MM.1S (cell line): ENCODE measurements at regions not wholly inside any gene's neighbourhood (a gene's known extent, or its start where the extent isn't known, plus 50 kb on each side); places are given as distances from the start of the nearest gene placed in this dataset.

ENCODE experiments used
- DNase-seq: peaks from one replicate; pipeline ENCODE4 v3.0.0-alpha.2; 2015
- H2AFZ ChIP-seq: fragments of 300-600 bp; sonication (generic); 2 replicates; pipeline ENCODE4 v1.6.0; 2016; ENCODE audit warnings: antibody characterized with exemption, low read length
- H3F3A ChIP-seq: fragments of 300-600 bp; sonication (generic); 2 replicates; pipeline ENCODE4 v1.6.1; 2016; ENCODE audit warnings: mild to moderate bottlenecking, antibody characterized with exemption, low read length, moderate library complexity, mixed read lengths; ENCODE audit not compliant: insufficient read depth
- H3K27ac ChIP-seq: fragments of 300-600 bp; sonication (generic); 2 replicates; pipeline ENCODE4 v1.5.1; 2016; ENCODE audit warnings: mild to moderate bottlenecking, low read length
- H3K27me3 ChIP-seq: fragments of 300-600 bp; sonication (generic); replicated peaks from 2 replicates; pipeline ENCODE4 v1.6.0; 2016; ENCODE audit warnings: low read length; ENCODE audit not compliant: insufficient read depth
- H3K36me3 ChIP-seq: fragments of 300-600 bp; sonication (generic); replicated peaks from 2 replicates; pipeline ENCODE4 v1.6.1; 2016; ENCODE audit warnings: mild to moderate bottlenecking, low read length, mixed read lengths; ENCODE audit not compliant: insufficient read depth
- H3K4me1 ChIP-seq: fragments of 300-600 bp; sonication (generic); 2 replicates; pipeline ENCODE4 v1.6.1; 2016; ENCODE audit warnings: low read length, mixed read lengths
- H3K4me2 ChIP-seq: fragments of 300-600 bp; sonication (generic); 2 replicates; pipeline ENCODE4 v1.6.0; 2016; ENCODE audit warnings: low read depth, low read length
- H3K4me3 ChIP-seq: fragments of 300-600 bp; sonication (generic); 2 replicates; pipeline ENCODE4 v1.5.1; 2016; ENCODE audit warnings: low read length, mixed read lengths
- H3K79me2 ChIP-seq: fragments of 300-600 bp; sonication (generic); 2 replicates; pipeline ENCODE4 v1.6.1; 2016; ENCODE audit warnings: mixed run types, low read length, mixed read lengths
- H3K9ac ChIP-seq: fragments of 300-600 bp; sonication (generic); 2 replicates; pipeline ENCODE4 v1.6.1; 2016; ENCODE audit warnings: low read length, mixed read lengths
- H3K9me2 ChIP-seq: fragments of 300-600 bp; sonication (generic); replicated peaks from 2 replicates; pipeline ENCODE4 v1.6.1; 2016; ENCODE audit warnings: mild to moderate bottlenecking, low read length, mixed read lengths; ENCODE audit not compliant: insufficient read depth
- H3K9me3 ChIP-seq: fragments of 300-600 bp; sonication (generic); replicated peaks from 2 replicates; pipeline ENCODE4 v1.6.1; 2016; ENCODE audit warnings: mild to moderate bottlenecking, low read length, mixed read lengths; ENCODE audit not compliant: insufficient read depth
- H4K20me1 ChIP-seq: fragments of 300-600 bp; sonication (generic); 2 replicates; pipeline ENCODE4 v1.6.1; 2016; ENCODE audit warnings: mild to moderate bottlenecking, low read length, moderate library complexity, mixed read lengths; ENCODE audit not compliant: insufficient read depth
- EZH2 ChIP-seq: fragments of 300-600 bp; sonication (generic); optimal IDR thresholded peaks from 2 replicates; pipeline ENCODE3; 2017; ENCODE audit warnings: low read depth, mild to moderate bottlenecking, antibody characterized with exemption, low read length, mixed read lengths
- EZH2phosphoT487 ChIP-seq: fragments of 300-600 bp; sonication (generic); IDR thresholded peaks from 2 replicates; pipeline ENCODE4 v1.6.1; 2018; ENCODE audit warnings: antibody characterized with exemption, low read length
- TF ChIP-seq, protein P1 (sequence below): fragments of 300-600 bp; sonication (generic); IDR thresholded peaks from 2 replicates; pipeline ENCODE4 v1.5.1; 2016; ENCODE audit warnings: antibody characterized with exemption, low read length, mixed read lengths

- Histone ChIP-seq H3K79me2 (no peaks in the 10 kb centered on the region), H3K4me1 (no peaks in the 10 kb centered on the region), H3K9ac (no peak overlapping the region), H2AFZ (no peak overlapping the region), H3K27me3 (no peaks in the 10 kb centered on the region), H3K9me2 (no peaks in the 10 kb centered on the region), H4K20me1 (no peaks in the 10 kb centered on the region), H3K9me3 (no peaks in the 10 kb centered on the region), H3K4me3 (no peak overlapping the region), H3K36me3 (no peaks in the 10 kb centered on the region), H3F3A (no peaks in the 10 kb centered on the region), H3K27ac (no peak overlapping the region), H3K4me2 (no peak overlapping the region)
- no peak for DNase-seq
- no peak for TF ChIP-seq EZH2phosphoT487
- TF ChIP-seq EZH2: no peak
- TF ChIP-seq, protein P1, sequence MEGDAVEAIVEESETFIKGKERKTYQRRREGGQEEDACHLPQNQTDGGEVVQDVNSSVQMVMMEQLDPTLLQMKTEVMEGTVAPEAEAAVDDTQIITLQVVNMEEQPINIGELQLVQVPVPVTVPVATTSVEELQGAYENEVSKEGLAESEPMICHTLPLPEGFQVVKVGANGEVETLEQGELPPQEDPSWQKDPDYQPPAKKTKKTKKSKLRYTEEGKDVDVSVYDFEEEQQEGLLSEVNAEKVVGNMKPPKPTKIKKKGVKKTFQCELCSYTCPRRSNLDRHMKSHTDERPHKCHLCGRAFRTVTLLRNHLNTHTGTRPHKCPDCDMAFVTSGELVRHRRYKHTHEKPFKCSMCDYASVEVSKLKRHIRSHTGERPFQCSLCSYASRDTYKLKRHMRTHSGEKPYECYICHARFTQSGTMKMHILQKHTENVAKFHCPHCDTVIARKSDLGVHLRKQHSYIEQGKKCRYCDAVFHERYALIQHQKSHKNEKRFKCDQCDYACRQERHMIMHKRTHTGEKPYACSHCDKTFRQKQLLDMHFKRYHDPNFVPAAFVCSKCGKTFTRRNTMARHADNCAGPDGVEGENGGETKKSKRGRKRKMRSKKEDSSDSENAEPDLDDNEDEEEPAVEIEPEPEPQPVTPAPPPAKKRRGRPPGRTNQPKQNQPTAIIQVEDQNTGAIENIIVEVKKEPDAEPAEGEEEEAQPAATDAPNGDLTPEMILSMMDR: no peak
Observed at GRCh38 chr15:29352402-29352801, 82.8 kb upstream of the NSMCE3 start.

DNA sequence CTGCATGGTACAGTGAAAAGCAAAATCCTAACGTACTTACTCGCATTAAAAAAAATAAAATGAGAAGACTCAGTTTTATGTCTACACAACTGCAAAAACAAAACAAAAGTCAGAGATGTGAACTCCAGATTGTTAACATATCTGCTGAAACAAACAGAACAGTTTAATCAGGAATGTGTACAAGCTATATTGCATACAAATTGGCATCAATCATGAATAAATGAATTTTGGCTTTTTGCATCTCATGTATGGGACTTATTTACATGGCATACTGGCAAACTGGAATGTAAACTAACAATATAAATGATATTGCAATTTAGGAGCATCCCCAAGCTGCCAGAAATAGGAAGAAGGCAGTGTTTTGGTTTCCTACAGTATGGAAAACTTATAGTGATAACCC is 79.6 kb upstream of the NSMCE3 start:
- H3K4me1 ChIP-seq: no peaks in the 10 kb centered on the region
- no peaks in the 10 kb centered on the region for H3K9me3 ChIP-seq
- no peaks in the 10 kb centered on the region for H3K79me2 ChIP-seq
- H3K4me3 ChIP-seq: no peak overlapping the region
- H2AFZ ChIP-seq: no peak overlapping the region
- no peak overlapping the region for H3K9ac ChIP-seq
- no peak overlapping the region for H3K27ac ChIP-seq
- no peak for DNase-seq
- no peaks in the 10 kb centered on the region for H3F3A ChIP-seq
- no peaks in the 10 kb centered on the region for H3K36me3 ChIP-seq
- no peak overlapping the region for H3K4me2 ChIP-seq
- no peak for TF ChIP-seq EZH2phosphoT487
- no peak for TF ChIP-seq EZH2
- H3K27me3 ChIP-seq: no peaks in the 10 kb centered on the region
- no peaks in the 10 kb centered on the region for H4K20me1 ChIP-seq
- no peaks in the 10 kb centered on the region for H3K9me2 ChIP-seq

- Histone ChIP-seq H3K36me3 (no peaks in the 10 kb centered on the region), H4K20me1 (no peaks in the 10 kb centered on the region), H3K9ac (no peak overlapping the region)
Observed at GRCh38 chr15:29348336-29348914, 78.8 kb upstream of the NSMCE3 start.

DNA sequence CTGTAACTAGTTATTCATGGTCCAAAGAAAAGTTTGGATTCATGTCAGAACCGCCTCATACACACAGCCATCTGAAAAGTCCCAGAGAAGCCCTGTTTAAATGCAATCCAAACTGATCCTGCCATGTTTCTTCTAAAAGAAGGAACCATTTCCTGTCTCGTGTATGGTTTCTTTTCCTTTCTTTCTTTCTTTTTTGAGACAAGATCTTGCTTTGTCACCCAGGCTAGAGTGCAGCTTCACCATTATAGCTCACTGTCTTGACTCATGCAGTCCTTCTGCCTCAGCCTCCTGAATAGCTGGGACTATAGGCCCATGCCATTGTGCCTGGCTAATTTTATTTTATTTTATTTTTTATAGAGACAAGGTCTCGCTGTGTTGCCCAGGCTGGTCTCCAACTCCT is 77.4 kb upstream of the NSMCE3 start:
- no peaks in the 10 kb centered on the region for H3K4me1 ChIP-seq
- no peaks in the 10 kb centered on the region for H3K9me3 ChIP-seq
- H3K9me2 ChIP-seq: no peaks in the 10 kb centered on the region
- H3K4me3 ChIP-seq: no peak overlapping the region
- no peaks in the 10 kb centered on the region for H3K79me2 ChIP-seq
- H3F3A ChIP-seq: no peaks in the 10 kb centered on the region
- H3K4me2 ChIP-seq: no peak overlapping the region
- no peak for DNase-seq
- TF ChIP-seq, protein P1: no peak
- no peak for TF ChIP-seq EZH2phosphoT487
- TF ChIP-seq EZH2: no peak
- no peak overlapping the region for H2AFZ ChIP-seq
- no peak overlapping the region for H3K9ac ChIP-seq
- H4K20me1 ChIP-seq: no peaks in the 10 kb centered on the region
- H3K36me3 ChIP-seq: no peaks in the 10 kb centered on the region
- H3K27me3 ChIP-seq: no peaks in the 10 kb centered on the region
- H3K27ac ChIP-seq: no peak overlapping the region

More at GRCh38 chr15:29348336-29348914, 78.8 kb upstream of the NSMCE3 start:
- no peaks in the 10 kb centered on the region for H3K27me3 ChIP-seq
- DNase-seq: no peak
- no peak overlapping the region for H3K4me3 ChIP-seq
- H3K4me1 ChIP-seq: no peaks in the 10 kb centered on the region
- no peak overlapping the region for H3K4me2 ChIP-seq
- TF ChIP-seq EZH2: no peak
- H3K9me2 ChIP-seq: no peaks in the 10 kb centered on the region
- H3K27ac ChIP-seq: no peak overlapping the region
- no peaks in the 10 kb centered on the region for H3K9me3 ChIP-seq
- no peak overlapping the region for H2AFZ ChIP-seq
- H3F3A ChIP-seq: no peaks in the 10 kb centered on the region
- no peaks in the 10 kb centered on the region for H3K79me2 ChIP-seq
